Right lobe of liver (tissue), 6 donors: ENCODE measurements at regions not wholly inside any gene's neighbourhood (a gene's known extent, or its start where the extent isn't known, plus 50 kb on each side); places are given as distances from the start of the nearest gene placed in this dataset.

Source experiments
- ATAC-seq, 4 donors: fragments of 200-7000 bp; cut with Tn5 transposase; one replicate each; pipeline ENCODE4 v1.9.1; 2020; ENCODE audit warnings: mild to moderate bottlenecking in 4 of 4, moderate library complexity in 4 of 4
- DNase-seq, 3 donors: peaks; one replicate each; pipeline ENCODE4 v3.0.0-alpha.2; 2020
- H3K27ac ChIP-seq, 3 donors: fragments of 200-600 bp; one replicate each; pipeline ENCODE4 v1.8.0; 2022
- H3K27me3 ChIP-seq, 2 donors: fragments of 200-600 bp; one replicate each; pipeline ENCODE4 v1.8.0; 2022
- H3K36me3 ChIP-seq, 4 donors: fragments of 200-600 bp; sonication (generic) in 1 of 4; one replicate each; pipeline versions ENCODE4 v1.5.1 to v1.8.0; 2017 to 2022; ENCODE audit warnings: control low read depth in 1 of 4
- H3K4me1 ChIP-seq, 4 donors: fragments of 200-600 bp; sonication (generic) in 1 of 4; one replicate each; pipeline versions ENCODE4 v1.5.1 to v1.8.0; 2017 to 2022; ENCODE audit warnings: control low read depth in 1 of 4
- H3K4me3 ChIP-seq, 3 donors: fragments of 200-600 bp; one replicate each; pipeline ENCODE4 v1.8.0; 2022
- H3K9me3 ChIP-seq, 4 donors: fragments of 200-600 bp; sonication (generic) in 1 of 4; one replicate each; pipeline versions ENCODE4 v1.5.1 to v1.8.0; 2017 to 2022; ENCODE audit warnings: control low read depth in 1 of 4
- POLR2A ChIP-seq: fragments of 450-650 bp; IDR thresholded peaks from one replicate; pipeline ENCODE4 v1.6.1; 2017; ENCODE audit warnings: antibody characterized with exemption, mild to moderate bottlenecking
- WGBS: methylation state at CpG from one replicate; pipeline ENCODE4 v1.1.6; 2018; ENCODE audit warnings: low coverage, low lambda C conversion rate; ENCODE audit not compliant: insufficient coverage; ENCODE audit errors: missing lambda C conversion rate; 5-methylcytosine and 5-hydroxymethylcytosine counted together
- intact Hi-C, 2 donors: fragments of 100-400 bp; cut with DNase I; formaldehyde crosslinking; loops; one replicate each; pipeline versions ENCODE4 v1.11.2 to v1.14.1; 2022
- TF ChIP-seq, protein P1 (sequence below), 4 donors: fragments of 200-600 bp in 3 of 4; fragments of 450-650 bp in 1 of 4; IDR thresholded peaks; one replicate each; pipeline versions ENCODE4 v1.5.1 to v1.8.0; 2016 to 2022; ENCODE audit warnings: antibody characterized with exemption in 4 of 4, mild to moderate bottlenecking in 2 of 4
- donor health status: DM: no; HTN: yes; CAD: no.
- donor health status: DM: no; HTN: no; CAD: no.
- donor health status: DM: no; HTN: no; CAD: no.
- donor health status: DM: no; HTN: yes; CAD: no.
- donor health status: DM: no; HTN: yes; CAD: no.

DNA sequence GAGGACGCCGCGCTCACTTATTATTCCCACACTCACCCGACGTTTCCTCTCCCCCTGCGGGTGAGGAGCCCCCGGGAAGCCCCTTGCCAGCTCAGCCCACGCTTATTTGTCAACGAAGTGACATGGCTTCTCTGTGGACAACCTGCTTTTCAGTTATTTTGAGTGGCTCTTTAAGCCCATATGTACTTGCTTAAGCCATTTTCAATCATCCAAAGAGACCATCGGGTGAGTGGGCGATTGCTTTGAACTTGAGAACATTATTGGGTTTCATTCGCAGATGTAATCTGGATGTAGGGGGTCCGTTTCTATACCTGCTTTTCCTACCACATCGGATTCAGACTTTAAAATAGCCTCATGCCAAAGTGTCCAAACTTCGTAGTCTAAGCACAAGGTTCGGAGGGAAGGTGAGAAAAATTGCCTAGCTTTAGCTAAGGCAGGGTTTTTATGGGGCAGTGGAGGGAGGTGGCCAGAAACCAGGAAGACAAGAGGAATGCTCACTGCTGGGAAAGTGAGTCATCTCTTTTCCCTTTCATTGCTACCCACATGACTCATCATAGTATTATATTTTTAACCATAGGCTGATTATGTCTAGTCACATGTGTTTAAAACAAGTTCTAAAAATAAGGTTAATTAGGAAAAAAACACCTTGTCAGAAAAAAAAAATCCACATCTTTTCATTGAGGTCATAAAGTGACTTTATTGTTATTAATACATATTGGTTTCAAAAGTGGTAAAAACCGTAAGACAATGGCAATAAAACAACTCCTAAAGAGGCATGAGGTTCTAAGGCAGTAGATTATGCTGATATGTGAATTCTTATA lies 773.1 kb upstream of the NR2F2 start:
- intact Hi-C loops, result no loop called here
- no peak for TF ChIP-seq POLR2A
- TF ChIP-seq, protein P1, sequence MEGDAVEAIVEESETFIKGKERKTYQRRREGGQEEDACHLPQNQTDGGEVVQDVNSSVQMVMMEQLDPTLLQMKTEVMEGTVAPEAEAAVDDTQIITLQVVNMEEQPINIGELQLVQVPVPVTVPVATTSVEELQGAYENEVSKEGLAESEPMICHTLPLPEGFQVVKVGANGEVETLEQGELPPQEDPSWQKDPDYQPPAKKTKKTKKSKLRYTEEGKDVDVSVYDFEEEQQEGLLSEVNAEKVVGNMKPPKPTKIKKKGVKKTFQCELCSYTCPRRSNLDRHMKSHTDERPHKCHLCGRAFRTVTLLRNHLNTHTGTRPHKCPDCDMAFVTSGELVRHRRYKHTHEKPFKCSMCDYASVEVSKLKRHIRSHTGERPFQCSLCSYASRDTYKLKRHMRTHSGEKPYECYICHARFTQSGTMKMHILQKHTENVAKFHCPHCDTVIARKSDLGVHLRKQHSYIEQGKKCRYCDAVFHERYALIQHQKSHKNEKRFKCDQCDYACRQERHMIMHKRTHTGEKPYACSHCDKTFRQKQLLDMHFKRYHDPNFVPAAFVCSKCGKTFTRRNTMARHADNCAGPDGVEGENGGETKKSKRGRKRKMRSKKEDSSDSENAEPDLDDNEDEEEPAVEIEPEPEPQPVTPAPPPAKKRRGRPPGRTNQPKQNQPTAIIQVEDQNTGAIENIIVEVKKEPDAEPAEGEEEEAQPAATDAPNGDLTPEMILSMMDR (IDR thresholded peaks at IDR 0.05), result no peak
- no peak for DNase-seq
- no peaks in the 10 kb centered on the region for H3K27me3 ChIP-seq
- H3K36me3 ChIP-seq, result no peaks in the 10 kb centered on the region
- ATAC-seq, result peak in 2 of 4 donors; percentile 31 to 90
- no peak overlapping the region for H3K27ac ChIP-seq
- H3K9me3 ChIP-seq, result no peaks in the 10 kb centered on the region
- no peaks in the 10 kb centered on the region for H3K4me1 ChIP-seq
- 62% methylated on average over 12 of the region's 17 CpGs for WGBS
- H3K4me3 ChIP-seq, result no peak overlapping the region

DNA sequence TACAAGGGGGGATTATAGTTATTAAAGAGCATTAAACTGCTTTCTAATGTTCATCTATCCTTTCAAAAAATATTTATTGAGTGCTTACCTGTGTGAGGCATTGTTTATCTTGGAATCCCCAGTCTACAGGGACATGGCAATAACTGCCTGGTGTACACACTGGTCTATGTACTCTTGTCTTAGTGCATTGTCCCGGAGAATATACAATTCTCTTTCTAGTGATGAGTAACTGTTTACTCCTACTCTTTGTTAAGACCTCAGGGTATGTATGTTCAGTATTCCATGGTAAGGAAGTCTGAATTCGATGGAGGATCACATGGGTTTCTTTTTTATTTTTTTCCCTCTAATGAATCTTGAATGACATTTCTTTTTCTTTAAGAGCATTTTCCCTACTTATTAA lies 772.4 kb upstream of the NR2F2 start:
- Histone ChIP-seq H3K27me3 (no peaks in the 10 kb centered on the region), H3K9me3 (no peaks in the 10 kb centered on the region), H3K36me3 (no peaks in the 10 kb centered on the region), H3K4me3 (no peak overlapping the region), H3K27ac (no peak overlapping the region), H3K4me1 (no peaks in the 10 kb centered on the region)
- intact Hi-C loops, result no loop called here
- ATAC-seq (peak in 1 of 4 donors; percentile 43), DNase-seq (no peak)
- TF ChIP-seq POLR2A, result no peak
- TF ChIP-seq, protein P1 (IDR thresholded peaks at IDR 0.05), result no peak
- WGBS, result 67% methylated on average over 2 of the region's 2 CpGs

DNA sequence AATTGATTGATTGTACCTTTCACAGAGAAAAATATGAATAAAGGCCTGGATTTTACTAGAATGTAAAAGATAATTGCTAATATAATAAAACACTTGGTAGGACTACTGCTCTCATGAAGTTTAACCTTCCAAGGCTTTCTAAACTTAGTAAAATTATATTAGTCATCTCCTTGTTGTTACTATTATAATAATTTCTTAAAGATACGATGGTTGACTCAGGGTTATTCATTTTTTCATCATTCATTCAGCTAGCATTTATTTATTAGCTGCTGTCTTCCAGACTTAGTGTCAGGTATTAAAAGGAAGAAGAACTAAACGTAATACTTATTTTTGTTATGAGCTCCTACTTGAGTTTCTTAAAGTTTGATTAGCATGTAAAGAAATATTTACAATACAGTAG lies 771.6 kb upstream of the NR2F2 start:
- Histone ChIP-seq H3K27ac (no peak overlapping the region), H3K9me3 (no peaks in the 10 kb centered on the region), H3K4me3 (no peak overlapping the region), H3K27me3 (no peaks in the 10 kb centered on the region), H3K4me1 (no peaks in the 10 kb centered on the region), H3K36me3 (no peaks in the 10 kb centered on the region)
- ATAC-seq (no peak), DNase-seq (no peak)
- TF ChIP-seq, protein P1 (IDR thresholded peaks at IDR 0.05), result no peak
- no peak for TF ChIP-seq POLR2A
- intact Hi-C loops, result no loop called here
- WGBS, result 64% methylated on average over 2 of the region's 2 CpGs

DNA sequence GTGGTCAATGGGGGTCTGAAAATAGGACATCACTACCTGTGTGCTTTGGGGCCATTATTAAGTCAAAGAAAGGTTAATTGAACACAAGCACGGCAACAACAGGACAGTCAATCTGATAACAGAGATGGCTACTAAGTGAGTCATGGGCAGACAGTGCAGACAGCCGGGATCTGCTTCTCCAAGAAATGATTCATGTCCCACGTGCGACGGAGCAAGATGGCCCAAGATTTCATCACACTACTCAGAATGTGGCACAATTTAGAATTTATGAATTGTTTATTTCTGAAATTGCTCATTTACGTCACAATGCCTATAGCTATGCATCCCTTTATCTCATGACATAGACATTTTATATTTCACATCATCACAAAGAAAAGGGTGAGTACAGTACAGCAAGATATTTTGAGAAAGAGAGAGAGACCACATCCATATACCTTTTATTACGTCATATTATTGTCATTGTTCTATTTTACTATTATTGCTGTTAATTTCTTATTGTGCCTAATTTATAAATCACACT lies 770.6 kb upstream of the NR2F2 start:
- H3K4me3 ChIP-seq, result no peak overlapping the region
- H3K4me1 ChIP-seq, result no peaks in the 10 kb centered on the region
- WGBS, result 67% methylated on average over 7 of the region's 7 CpGs
- no peak for DNase-seq
- TF ChIP-seq POLR2A, result no peak
- TF ChIP-seq, protein P1 (IDR thresholded peaks at IDR 0.05), result no peak
- ATAC-seq, result no peak
- no peaks in the 10 kb centered on the region for H3K36me3 ChIP-seq
- H3K9me3 ChIP-seq, result no peaks in the 10 kb centered on the region
- intact Hi-C loops, result no loop called here
- no peaks in the 10 kb centered on the region for H3K27me3 ChIP-seq
- no peak overlapping the region for H3K27ac ChIP-seq
